NT2/D1 (cell line): ENCODE measurements at regions not wholly inside any gene's neighbourhood (a gene's known extent, or its start where the extent isn't known, plus 50 kb on each side); places are given as distances from the start of the nearest gene placed in this dataset.

ENCODE experiments used
- SUZ12 ChIP-seq: IDR thresholded peaks from 2 replicates; pipeline ENCODE4 v1.6.1; 2011; ENCODE audit not compliant: insufficient read length, insufficient read depth; ENCODE audit errors: extremely low read depth
- YY1 ChIP-seq: IDR thresholded peaks from 2 replicates; pipeline ENCODE4 v1.6.1; 2011; ENCODE audit not compliant: insufficient read length, insufficient read depth
- ZNF274 ChIP-seq: IDR thresholded peaks from 2 replicates; pipeline ENCODE4 v1.6.1; 2011; ENCODE audit warnings: mild to moderate bottlenecking, low read depth, low read length

GRCh38 chr10:71150796-71151195 lies 61.6 kb upstream of the UNC5B start:
- no peak for TF ChIP-seq ZNF274
- no peak for TF ChIP-seq SUZ12
- TF ChIP-seq YY1: no peak
